SK-N-MC (cell line): ENCODE measurements at regions not wholly inside any gene's neighbourhood (a gene's known extent, or its start where the extent isn't known, plus 50 kb on each side); places are given as distances from the start of the nearest gene placed in this dataset.

ENCODE experiments used
- DNase-seq: peaks from one replicate; pipeline ENCODE4 v3.0.0-alpha.2; 2011; ENCODE audit warnings: low read depth, low spot score
- H3K27ac ChIP-seq: fragments of 200-600 bp; sonication (generic); 2 replicates; pipeline ENCODE4 v1.5.1; 2016; ENCODE audit warnings: mixed run types
- H3K36me3 ChIP-seq: fragments of 200-600 bp; sonication (generic); 2 replicates; pipeline ENCODE4 v1.6.1; 2017; ENCODE audit warnings: antibody characterized with exemption, low read length, mixed read lengths; ENCODE audit not compliant: insufficient read depth
- H3K4me3 ChIP-seq: fragments of 200-600 bp; sonication (generic); 2 replicates; pipeline ENCODE4 v1.5.1; 2016
- H3K9ac ChIP-seq: fragments of 200-600 bp; sonication (generic); 2 replicates; pipeline ENCODE4 v1.8.0; 2017; ENCODE audit warnings: mixed run types, mixed read lengths; ENCODE audit not compliant: insufficient read length
- H3K9me3 ChIP-seq: fragments of 200-600 bp; sonication (generic); 2 replicates; pipeline ENCODE4 v1.6.1; 2017; ENCODE audit warnings: low read depth, mild to moderate bottlenecking, antibody characterized with exemption, low read length, moderate library complexity, mixed read lengths
- EZH2 ChIP-seq: fragments of 200-600 bp; sonication (generic); IDR thresholded peaks from one replicate; pipeline ENCODE4 v1.6.1; 2017; ENCODE audit warnings: antibody characterized with exemption
- FOXP2 ChIP-seq: optimal IDR thresholded peaks from 2 replicates; pipeline ENCODE3; 2011; ENCODE audit warnings: mild to moderate bottlenecking, moderate library complexity; ENCODE audit not compliant: insufficient read depth; ENCODE audit errors: extremely low read length, control extremely low read depth
- POLR2AphosphoS5 ChIP-seq: IDR thresholded peaks from 2 replicates; pipeline ENCODE4 v1.6.1; 2012; ENCODE audit warnings: mild to moderate bottlenecking, low read depth, low read length, borderline replicate concordance

DNA sequence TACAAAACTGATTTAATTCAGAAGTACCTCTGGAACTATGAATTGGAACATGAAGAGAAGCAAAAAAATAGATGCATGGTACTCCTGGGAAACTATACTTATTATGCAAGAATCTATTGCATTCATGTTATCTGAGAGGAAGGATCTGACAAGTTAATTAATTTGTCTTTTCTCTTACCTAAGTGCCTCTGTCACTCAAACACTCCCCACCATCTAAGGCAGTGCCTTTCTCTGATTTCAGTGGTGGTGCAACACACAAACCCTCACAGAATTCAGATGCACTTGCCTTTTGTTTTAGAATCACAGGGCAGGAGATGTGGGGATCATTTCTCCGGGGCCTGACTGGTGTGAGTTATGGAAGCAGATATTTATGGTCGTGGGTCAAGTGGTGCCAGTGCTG, 52.5 kb upstream of the C9orf72 start:
- no peaks in the 10 kb centered on the region for H3K9me3 ChIP-seq
- H3K4me3 ChIP-seq: no peak overlapping the region
- no peak overlapping the region for H3K9ac ChIP-seq
- TF ChIP-seq EZH2: no peak
- TF ChIP-seq POLR2AphosphoS5: no peak
- no peak for TF ChIP-seq FOXP2
- no peak for DNase-seq
- no peaks in the 10 kb centered on the region for H3K36me3 ChIP-seq
- H3K27ac ChIP-seq: no peak overlapping the region

DNA sequence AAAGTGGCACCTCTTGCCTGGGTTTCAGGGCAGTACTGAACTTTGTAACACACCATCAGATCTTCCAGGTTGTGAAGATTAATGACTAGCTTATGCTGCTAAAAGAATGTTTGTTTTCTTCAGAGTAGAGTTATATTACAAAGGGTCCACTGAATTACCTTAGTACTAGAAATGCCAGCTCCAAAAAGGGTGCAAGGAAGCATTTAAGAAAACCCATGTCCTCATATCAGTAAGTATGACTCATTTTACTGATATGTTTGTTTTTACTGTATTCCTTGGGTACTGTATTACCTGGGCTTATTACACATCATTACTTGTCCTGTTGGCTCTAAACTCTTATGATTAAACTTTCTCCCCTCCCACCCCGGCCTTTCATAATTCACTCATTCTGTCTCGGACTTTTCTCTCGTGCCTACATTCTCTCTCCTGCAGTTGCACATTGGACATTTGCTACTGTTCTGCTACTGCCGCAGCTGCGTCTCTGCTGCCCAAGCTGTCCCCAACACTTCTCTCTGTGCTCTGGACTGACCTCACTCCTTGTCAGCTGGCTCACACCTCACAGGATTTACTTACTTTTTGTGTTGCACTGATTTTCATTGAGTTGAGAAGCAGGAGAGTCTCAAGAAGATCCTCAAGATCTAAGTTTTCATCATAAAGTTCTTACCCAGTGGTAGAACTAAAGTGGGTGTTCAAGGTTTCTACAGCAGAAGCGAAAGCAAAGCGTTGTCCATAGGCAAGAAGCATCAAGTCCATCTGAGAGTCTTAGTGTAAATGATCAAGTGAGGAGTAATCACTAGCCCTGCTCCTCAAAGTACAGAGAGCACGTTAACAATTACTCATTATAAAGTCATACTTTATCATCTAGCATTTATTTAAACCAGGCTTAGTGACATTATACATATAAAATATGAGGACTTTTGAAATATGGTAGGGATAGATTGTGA, 53.2 kb upstream of the C9orf72 start:
- H3K36me3 ChIP-seq: no peaks in the 10 kb centered on the region
- no peak for TF ChIP-seq EZH2
- no peak for TF ChIP-seq FOXP2
- no peak for TF ChIP-seq POLR2AphosphoS5
- no peak overlapping the region for H3K4me3 ChIP-seq
- no peak for DNase-seq
- no peak overlapping the region for H3K27ac ChIP-seq
- no peaks in the 10 kb centered on the region for H3K9me3 ChIP-seq
- no peak overlapping the region for H3K9ac ChIP-seq

DNA sequence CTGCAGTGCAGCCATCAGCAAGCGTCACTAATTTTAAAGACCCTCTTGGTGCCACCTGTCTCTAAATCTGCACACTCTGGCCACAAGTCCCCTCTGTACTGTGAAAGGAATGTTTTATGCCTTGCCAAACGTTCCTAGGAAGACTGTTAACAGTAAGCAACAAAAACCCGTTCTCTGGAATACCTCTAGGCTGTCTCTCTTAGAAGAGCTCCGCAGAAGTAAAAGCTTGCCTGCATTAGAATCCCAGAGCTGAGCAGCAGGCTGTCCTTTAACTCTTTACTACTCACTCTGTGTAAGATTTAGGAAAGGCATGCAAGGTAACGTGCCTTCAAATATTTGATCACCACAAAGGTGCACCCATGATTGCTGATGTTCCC, 53.9 kb upstream of the C9orf72 start:
- H3K9me3 ChIP-seq: no peaks in the 10 kb centered on the region
- H3K36me3 ChIP-seq: no peaks in the 10 kb centered on the region
- TF ChIP-seq FOXP2 (no peak), POLR2AphosphoS5 (no peak), EZH2 (no peak)
- no peak for DNase-seq
- no peak overlapping the region for H3K4me3 ChIP-seq
- no peak overlapping the region for H3K27ac ChIP-seq
- no peak overlapping the region for H3K9ac ChIP-seq

DNA sequence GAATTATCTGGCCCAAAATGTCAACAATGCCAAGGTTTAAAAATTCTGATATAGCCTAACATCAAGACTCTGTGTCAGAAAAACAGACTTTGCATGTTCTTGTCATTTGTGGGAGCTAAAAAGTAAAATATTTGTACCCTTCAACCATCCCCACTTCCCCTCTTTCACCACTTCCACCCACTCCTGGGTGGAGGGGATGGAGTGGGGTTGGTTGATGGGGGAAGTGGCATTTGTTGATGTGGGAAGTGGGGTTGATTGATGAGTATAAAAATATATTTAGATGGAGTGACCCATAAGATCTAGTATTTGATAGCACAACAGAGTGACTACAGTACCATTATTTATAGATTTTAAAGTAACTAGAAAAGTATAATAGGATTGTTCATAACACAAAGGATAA, 55.0 kb upstream of the C9orf72 start:
- H3K36me3 ChIP-seq: no peaks in the 10 kb centered on the region
- no peaks in the 10 kb centered on the region for H3K9me3 ChIP-seq
- DNase-seq: no peak
- TF ChIP-seq POLR2AphosphoS5 (no peak), FOXP2 (no peak), EZH2 (no peak)
- H3K9ac ChIP-seq: no peak overlapping the region
- H3K27ac ChIP-seq: no peak overlapping the region
- no peak overlapping the region for H3K4me3 ChIP-seq

DNA sequence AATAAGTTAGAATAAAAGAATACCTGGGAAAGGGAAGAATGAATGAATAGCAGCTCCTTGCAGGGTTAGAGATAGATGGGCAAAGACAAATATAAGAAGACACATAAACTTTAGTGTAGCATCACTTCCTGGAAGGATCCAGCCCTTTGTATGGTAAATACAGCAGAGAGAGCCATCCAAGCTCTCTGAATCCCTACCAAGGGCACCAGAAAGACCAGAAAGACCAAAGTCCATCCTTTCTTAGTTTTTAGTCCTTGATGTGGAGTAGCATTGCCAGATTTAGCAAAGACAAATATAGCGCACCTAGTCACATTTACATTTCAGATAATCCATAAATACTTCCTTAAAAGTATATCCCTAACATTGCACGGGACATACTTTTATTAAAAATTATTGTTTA, 56.1 kb upstream of the C9orf72 start:
- no peak overlapping the region for H3K4me3 ChIP-seq
- no peak overlapping the region for H3K9ac ChIP-seq
- H3K9me3 ChIP-seq: no peaks in the 10 kb centered on the region
- no peak overlapping the region for H3K27ac ChIP-seq
- TF ChIP-seq EZH2: no peak
- TF ChIP-seq POLR2AphosphoS5: no peak
- no peak for TF ChIP-seq FOXP2
- no peaks in the 10 kb centered on the region for H3K36me3 ChIP-seq
- DNase-seq: no peak

DNA sequence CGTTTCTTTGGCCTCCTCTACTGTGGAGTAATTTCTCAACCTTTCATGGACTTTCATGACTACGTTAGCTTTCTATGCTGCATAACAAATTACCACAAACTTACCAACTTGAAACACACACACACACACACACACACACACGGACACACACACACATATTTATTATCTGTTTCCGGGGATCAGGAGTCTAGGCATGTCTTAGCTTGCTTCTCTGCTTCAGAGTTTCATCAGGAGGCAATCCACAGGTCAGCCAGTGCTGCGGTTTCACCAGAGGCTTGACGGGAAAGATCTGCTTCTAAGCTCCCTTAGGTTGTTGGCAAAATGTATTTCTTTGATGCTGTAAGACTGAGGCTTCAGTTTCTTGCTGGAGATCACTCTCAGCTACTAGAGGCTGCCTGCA, 59.0 kb upstream of the C9orf72 start:
- no peaks in the 10 kb centered on the region for H3K36me3 ChIP-seq
- H3K9me3 ChIP-seq: no peaks in the 10 kb centered on the region
- H3K4me3 ChIP-seq: no peak overlapping the region
- H3K9ac ChIP-seq: no peak overlapping the region
- no peak overlapping the region for H3K27ac ChIP-seq
- no peak for TF ChIP-seq EZH2
- no peak for TF ChIP-seq POLR2AphosphoS5
- TF ChIP-seq FOXP2: no peak
- DNase-seq: no peak

DNA sequence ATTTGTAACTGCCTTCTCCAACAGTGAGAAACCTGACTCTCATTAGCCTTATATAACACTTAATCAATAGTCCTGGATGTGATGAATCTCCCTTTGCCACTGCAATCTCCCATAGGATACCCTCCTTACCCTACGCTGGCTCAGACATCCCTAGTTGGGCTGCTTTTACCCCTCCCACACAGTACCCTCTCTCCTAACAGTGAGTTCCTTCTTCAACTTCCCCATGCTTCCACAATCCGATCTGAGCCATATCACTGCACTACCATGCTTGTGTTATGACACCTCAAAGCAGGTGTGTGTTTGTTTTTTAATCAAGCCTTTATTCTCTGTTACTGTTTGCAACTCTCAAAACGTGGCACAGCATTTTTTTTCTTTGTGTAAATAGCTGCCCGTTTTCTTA, 60.5 kb upstream of the C9orf72 start:
- H3K9me3 ChIP-seq: no peaks in the 10 kb centered on the region
- no peak for TF ChIP-seq FOXP2
- H3K9ac ChIP-seq: no peak overlapping the region
- DNase-seq: no peak
- no peak overlapping the region for H3K27ac ChIP-seq
- no peaks in the 10 kb centered on the region for H3K36me3 ChIP-seq
- no peak overlapping the region for H3K4me3 ChIP-seq

DNA sequence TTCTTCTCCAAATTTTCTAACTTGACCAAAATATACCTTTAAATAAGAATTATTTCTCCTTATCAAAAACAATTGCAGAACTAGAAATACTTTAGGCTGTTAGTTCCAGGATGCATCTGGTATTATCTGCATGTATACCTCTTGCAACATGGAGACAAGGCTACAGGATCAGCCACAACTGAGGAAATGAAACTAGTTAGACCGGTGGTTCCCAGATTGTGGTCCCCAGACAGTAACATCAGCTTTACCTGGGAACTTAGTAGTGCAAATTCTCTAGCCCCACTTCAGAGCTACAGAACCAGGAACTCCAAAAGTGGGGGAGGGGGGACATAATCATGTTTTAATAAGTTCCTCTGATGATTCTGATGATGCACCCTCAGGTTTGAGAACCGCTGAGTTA, 61.6 kb upstream of the C9orf72 start:
- TF ChIP-seq EZH2: no peak
- TF ChIP-seq POLR2AphosphoS5: no peak
- no peak for TF ChIP-seq FOXP2
- no peaks in the 10 kb centered on the region for H3K9me3 ChIP-seq
- no peaks in the 10 kb centered on the region for H3K36me3 ChIP-seq
- H3K4me3 ChIP-seq: no peak overlapping the region
- DNase-seq: no peak
- H3K9ac ChIP-seq: no peak overlapping the region
- no peak overlapping the region for H3K27ac ChIP-seq

DNA sequence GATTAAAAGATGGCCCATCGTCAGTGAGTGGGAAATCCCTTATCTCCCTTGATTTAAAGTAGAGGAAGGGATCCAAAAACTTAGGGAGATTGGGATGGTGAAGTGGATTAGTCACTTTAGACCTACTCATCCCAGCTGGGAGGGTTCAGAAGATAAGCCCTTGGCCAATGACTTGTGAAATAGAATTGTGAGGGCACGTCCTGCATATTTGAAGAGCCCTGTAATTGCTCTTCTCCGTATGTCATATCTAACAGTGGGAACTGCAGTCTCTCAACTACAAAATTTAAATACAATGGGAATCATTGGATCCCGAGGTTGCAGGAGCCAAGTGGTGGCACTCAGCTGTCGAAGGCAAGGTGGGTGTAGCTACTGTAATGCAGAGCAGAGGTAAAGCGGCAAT, 65.4 kb upstream of the C9orf72 start:
- H3K9me3 ChIP-seq: no peaks in the 10 kb centered on the region
- no peaks in the 10 kb centered on the region for H3K36me3 ChIP-seq
- no peak overlapping the region for H3K27ac ChIP-seq
- no peak for TF ChIP-seq EZH2
- no peak for TF ChIP-seq POLR2AphosphoS5
- TF ChIP-seq FOXP2: no peak
- no peak for DNase-seq
- no peak overlapping the region for H3K9ac ChIP-seq
- H3K4me3 ChIP-seq: no peak overlapping the region
